Mammary epithelial cell (primary cell): ENCODE measurements at regions not wholly inside any gene's neighbourhood (a gene's known extent, or its start where the extent isn't known, plus 50 kb on each side); places are given as distances from the start of the nearest gene placed in this dataset.

ENCODE experiments used
- CTCF ChIP-seq, 2 donors: IDR thresholded peaks in 1 of 2; conservative IDR thresholded peaks in 1 of 2; 2 replicates each; pipeline ENCODE4 v1.5.1; 2011 to 2012; ENCODE audit warnings: inconsistent platforms in 2 of 2, low read length in 2 of 2, mild to moderate bottlenecking in 2 of 2, control low read depth in 1 of 2, low read depth in 1 of 2; ENCODE audit not compliant: insufficient read depth in 1 of 2; ENCODE audit errors: extremely low read depth in 1 of 2
- EZH2 ChIP-seq: IDR thresholded peaks from 2 replicates; pipeline ENCODE4 v1.6.1; 2012; ENCODE audit warnings: low read length, inconsistent platforms, borderline replicate concordance

- TF ChIP-seq CTCF (conservative IDR thresholded peaks at IDR 0.05 in 1 of 2, IDR thresholded peaks at IDR 0.05 in 1 of 2; ENCODE audit: extremely low read depth in 1 of 2, insufficient read depth in 1 of 2, low read depth in 1 of 2, low read length in 2 of 2) = no peak
- TF ChIP-seq EZH2 = no peak
Observed at GRCh38 chr6:145406783-145407182, 328.5 kb downstream of the EPM2A start.
